ENCODE measurements at regions not wholly inside any gene's neighbourhood (a gene's known extent, or its start where the extent isn't known, plus 50 kb on each side); places are given as distances from the start of the nearest gene placed in this dataset.

GRCh38 chr21:41653243-41653953 is 113.5 kb downstream of the RIPK4 start:
- DNase-seq (ENCODE audit: low spot score), result no peak

- no peak for DNase-seq (ENCODE audit: low spot score)
Measured at GRCh38 chr21:41651830-41652229, 115.0 kb downstream of the RIPK4 start.

- DNase-seq (ENCODE audit: low spot score), result no peak
Measured at GRCh38 chr21:41651406-41651805, 115.4 kb downstream of the RIPK4 start.

GRCh38 chr21:41650526-41651145 is 116.2 kb downstream of the RIPK4 start:
- DNase-seq (ENCODE audit: low spot score), result no peak

- no peak for DNase-seq (ENCODE audit: low spot score)
Measured at GRCh38 chr21:41648591-41649031, 118.2 kb downstream of the RIPK4 start.

GRCh38 chr21:41647806-41648561 is 118.9 kb downstream of the RIPK4 start:
- no peak for DNase-seq (ENCODE audit: low spot score)

- no peak for DNase-seq (ENCODE audit: low spot score)
Measured at GRCh38 chr21:41643246-41643966, 123.4 kb downstream of the RIPK4 start.

- DNase-seq (ENCODE audit: low spot score), result no peak
Measured at GRCh38 chr21:41641821-41642701, 124.8 kb downstream of the RIPK4 start.

GRCh38 chr21:41641510-41641815 is 125.4 kb downstream of the RIPK4 start:
- no peak for DNase-seq (ENCODE audit: low spot score)

GRCh38 chr21:41640748-41641509 is 125.9 kb downstream of the RIPK4 start:
- no peak for DNase-seq (ENCODE audit: low spot score)

- DNase-seq (ENCODE audit: low spot score), result no peak
Measured at GRCh38 chr21:41639766-41640165, 127.1 kb downstream of the RIPK4 start.

GRCh38 chr21:41639336-41639735 is 127.5 kb downstream of the RIPK4 start:
- no peak for DNase-seq (ENCODE audit: low spot score)

- no peak for DNase-seq (ENCODE audit: low spot score)
Measured at GRCh38 chr21:41638201-41638790, 128.6 kb downstream of the RIPK4 start.

GRCh38 chr21:41636636-41637630 is 129.0 kb upstream of the TMPRSS2 start:
- no peak for DNase-seq (ENCODE audit: low spot score)

- no peak for DNase-seq (ENCODE audit: low spot score)
Measured at GRCh38 chr21:41635874-41636273, 127.9 kb upstream of the TMPRSS2 start.

- no peak for DNase-seq (ENCODE audit: low spot score)
Measured at GRCh38 chr21:41634858-41635257, 126.9 kb upstream of the TMPRSS2 start.

- DNase-seq (ENCODE audit: low spot score), result no peak
Measured at GRCh38 chr21:41634211-41634694, 126.3 kb upstream of the TMPRSS2 start.

- no peak for DNase-seq (ENCODE audit: low spot score)
Measured at GRCh38 chr21:41633627-41634026, 125.7 kb upstream of the TMPRSS2 start.

All from globus pallidus (tissue), 1 donor.